ENCODE measurements at regions not wholly inside any gene's neighbourhood (a gene's known extent, or its start where the extent isn't known, plus 50 kb on each side); places are given as distances from the start of the nearest gene placed in this dataset.
"Not testable (repeated sequence)": the region's sequence is repeated elsewhere in the genome, so short reads cannot be mapped to it uniquely, and the experiment has no call there.

GRCh38 chr13:18895411-18895810 is 286.2 kb downstream of the TUBA3C start:
- ATAC-seq; intact Hi-C loops (cut with DNase I); DNase-seq (ENCODE audit: missing footprints): not testable (repeated sequence)

- DNase-seq (ENCODE audit: missing footprints); ATAC-seq; intact Hi-C loops (cut with DNase I): not testable (repeated sequence)
Observed at GRCh38 chr13:18891242-18891641, 290.4 kb downstream of the TUBA3C start.

GRCh38 chr13:18874875-18875789 is 306.5 kb downstream of the TUBA3C start:
- DNase-seq (ENCODE audit: missing footprints); intact Hi-C loops (cut with DNase I): not testable (repeated sequence)
- ATAC-seq: peak; percentile 63

DNA sequence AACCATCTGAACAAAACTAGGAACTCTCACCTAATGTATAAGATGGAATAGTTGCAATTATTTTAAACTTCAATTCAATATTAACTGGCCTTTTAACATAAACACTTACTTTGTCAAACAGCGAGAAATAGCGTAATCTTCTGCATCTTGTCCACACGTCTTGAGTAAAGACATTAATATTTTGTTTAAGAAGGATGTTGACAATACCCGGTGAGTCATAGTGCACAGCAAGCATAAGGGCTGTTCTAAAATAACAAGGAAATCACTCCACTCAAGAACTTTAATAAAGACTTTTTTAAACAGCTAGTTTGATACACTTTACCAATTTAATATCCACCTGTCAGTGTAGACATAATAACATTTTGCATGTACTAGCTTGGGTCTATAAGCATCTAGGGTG is 311.1 kb downstream of the TUBA3C start:
- intact Hi-C loops (cut with DNase I); ATAC-seq; DNase-seq (ENCODE audit: missing footprints): not testable (repeated sequence)

- DNase-seq (ENCODE audit: missing footprints); ATAC-seq; intact Hi-C loops (cut with DNase I): not testable (repeated sequence)
Observed at GRCh38 chr13:18869365-18869764, 312.3 kb downstream of the TUBA3C start.

- DNase-seq (ENCODE audit: missing footprints); intact Hi-C loops (cut with DNase I); ATAC-seq: not testable (repeated sequence)
Observed at GRCh38 chr13:18837986-18838629, 343.5 kb downstream of the TUBA3C start.

- DNase-seq (ENCODE audit: missing footprints); ATAC-seq; intact Hi-C loops (cut with DNase I): not testable (repeated sequence)
Observed at GRCh38 chr13:18837179-18837745, 344.4 kb downstream of the TUBA3C start.

- intact Hi-C loops (cut with DNase I); DNase-seq (ENCODE audit: missing footprints); ATAC-seq: not testable (repeated sequence)
Observed at GRCh38 chr13:18836371-18837178, 345.0 kb downstream of the TUBA3C start.

GRCh38 chr13:18835754-18836153 is 345.9 kb downstream of the TUBA3C start:
- intact Hi-C loops (cut with DNase I); ATAC-seq; DNase-seq (ENCODE audit: missing footprints): not testable (repeated sequence)

- ATAC-seq; intact Hi-C loops (cut with DNase I); DNase-seq (ENCODE audit: missing footprints): not testable (repeated sequence)
Observed at GRCh38 chr13:18824678-18825077, 356.9 kb downstream of the TUBA3C start.

DNA sequence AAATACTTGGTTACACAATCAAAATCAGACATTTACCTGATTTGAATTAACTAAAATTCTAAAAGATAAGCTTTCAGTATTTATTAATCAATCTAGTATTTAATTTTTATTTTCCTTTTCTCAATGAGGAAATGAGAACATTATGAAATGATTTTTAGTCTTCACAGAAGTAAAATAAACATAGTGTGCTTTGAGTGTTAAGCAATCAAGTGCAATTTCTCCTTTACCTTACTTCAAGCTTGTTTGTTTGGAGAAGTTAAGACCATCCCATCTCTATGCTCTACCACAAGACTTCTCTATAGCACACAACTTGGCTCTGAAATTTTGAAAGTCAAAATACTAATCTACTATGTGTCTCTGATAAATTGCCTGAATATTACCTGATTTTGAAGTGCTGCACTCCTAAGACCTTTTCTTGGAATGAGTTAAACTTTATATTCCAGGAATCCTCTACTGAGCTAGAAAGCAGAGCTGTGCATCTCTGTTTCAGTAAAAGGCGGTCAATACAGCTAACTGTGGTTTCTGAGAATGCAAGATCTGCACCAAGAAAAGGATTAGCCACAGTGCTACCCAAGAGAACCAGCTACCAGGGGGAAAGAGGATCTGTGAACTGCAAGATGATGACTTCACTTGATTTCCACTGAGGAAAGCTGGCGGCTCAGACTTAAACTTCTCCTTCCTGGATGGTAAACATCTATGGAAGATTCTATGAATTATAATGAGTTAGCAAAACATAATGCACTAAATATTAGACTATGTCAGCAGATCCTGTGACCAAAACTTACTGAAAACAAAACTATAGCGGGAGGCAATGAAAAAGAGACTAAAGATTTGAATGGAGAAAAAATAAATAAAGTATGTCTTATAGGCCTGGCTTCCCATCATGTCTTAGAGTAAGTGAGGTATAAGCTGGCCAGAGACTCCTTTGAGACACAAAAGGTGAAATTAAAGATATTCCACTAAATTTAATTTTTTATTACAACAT is 358.7 kb downstream of the TUBA3C start:
- ATAC-seq; intact Hi-C loops (cut with DNase I); DNase-seq (ENCODE audit: missing footprints): not testable (repeated sequence)

DNA sequence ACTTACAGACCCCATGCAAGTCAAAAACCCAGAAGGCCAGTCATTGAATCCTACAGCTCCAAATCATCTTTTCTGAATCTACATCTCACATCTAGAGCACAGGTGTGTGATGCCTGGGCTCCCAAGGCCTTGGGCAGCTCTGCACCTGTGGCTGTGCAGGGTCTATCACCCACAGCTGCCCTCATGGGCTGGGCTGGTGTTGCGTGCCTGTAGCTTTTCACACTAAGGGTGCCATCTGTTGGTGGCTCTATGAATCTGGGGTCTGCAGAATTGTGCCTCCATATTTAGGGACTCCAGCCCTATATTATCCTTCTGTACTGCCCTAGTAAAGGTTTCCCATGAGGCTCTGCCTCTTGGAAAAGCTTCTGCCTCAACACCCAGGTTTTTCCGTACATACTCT is 407.6 kb downstream of the TUBA3C start:
- ATAC-seq; intact Hi-C loops (cut with DNase I); DNase-seq (ENCODE audit: missing footprints): not testable (repeated sequence)

- DNase-seq (ENCODE audit: missing footprints); ATAC-seq: not testable (repeated sequence)
Observed at GRCh38 chr13:18741696-18742095, 439.9 kb downstream of the TUBA3C start.

DNA sequence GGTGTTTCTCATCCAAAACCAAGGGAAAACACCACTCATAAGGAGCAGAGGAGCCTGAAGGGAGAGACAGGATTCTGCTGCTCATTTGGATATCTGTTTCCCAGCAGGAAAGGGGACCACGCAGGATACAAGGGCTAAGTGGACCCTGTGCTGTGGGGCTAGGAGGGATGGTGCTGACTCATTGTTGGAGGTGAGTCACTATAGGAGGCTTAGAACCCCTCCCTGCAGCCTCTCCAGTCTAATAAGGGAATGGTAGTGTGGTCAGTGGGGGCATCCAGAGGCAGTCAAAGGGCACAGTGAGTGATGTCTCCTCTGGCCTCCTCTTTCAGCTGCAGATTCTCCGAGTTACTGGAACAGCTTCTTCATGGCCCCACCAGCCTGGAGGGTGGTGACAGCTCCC is 442.3 kb downstream of the TUBA3C start:
- intact Hi-C loops (cut with DNase I): no loop called here
- ATAC-seq (no peak), DNase-seq (ENCODE audit: missing footprints) (no peak)

More at GRCh38 chr13:18741696-18742095, 439.9 kb downstream of the TUBA3C start:
- intact Hi-C loops (cut with DNase I): not testable (repeated sequence)

GRCh38 chr13:18738086-18738485 is 443.5 kb downstream of the TUBA3C start:
- DNase-seq (ENCODE audit: missing footprints); ATAC-seq; intact Hi-C loops (cut with DNase I): not testable (repeated sequence)

GRCh38 chr13:18727138-18727537 is 454.5 kb downstream of the TUBA3C start:
- intact Hi-C loops (cut with DNase I); DNase-seq (ENCODE audit: missing footprints); ATAC-seq: not testable (repeated sequence)

GRCh38 chr13:18726524-18726923 is 455.1 kb downstream of the TUBA3C start:
- intact Hi-C loops (cut with DNase I); ATAC-seq; DNase-seq (ENCODE audit: missing footprints): not testable (repeated sequence)
